ENCODE measurements at regions not wholly inside any gene's neighbourhood (a gene's known extent, or its start where the extent isn't known, plus 50 kb on each side); places are given as distances from the start of the nearest gene placed in this dataset.

DNA sequence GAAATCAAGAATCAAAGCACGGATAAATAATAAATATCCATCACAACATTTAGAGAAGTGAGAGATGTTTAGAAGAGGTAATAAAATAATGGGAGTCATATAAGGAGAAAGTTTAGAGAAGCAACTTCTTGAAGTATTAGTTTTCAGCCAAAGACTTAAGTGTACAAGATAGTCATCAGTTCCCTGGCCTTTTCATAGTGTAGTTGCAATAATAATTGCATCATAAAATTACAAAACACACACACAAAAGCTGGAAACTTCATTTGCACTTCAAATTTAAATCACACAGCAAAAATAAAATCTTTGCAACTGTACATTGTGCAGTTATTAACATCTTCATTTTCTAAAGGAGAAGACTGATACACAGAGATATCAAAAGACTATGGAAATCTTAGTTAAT lies 319.1 kb upstream of the RGMB start:
- no peak for DNase-seq (ENCODE audit: low spot score)

DNA sequence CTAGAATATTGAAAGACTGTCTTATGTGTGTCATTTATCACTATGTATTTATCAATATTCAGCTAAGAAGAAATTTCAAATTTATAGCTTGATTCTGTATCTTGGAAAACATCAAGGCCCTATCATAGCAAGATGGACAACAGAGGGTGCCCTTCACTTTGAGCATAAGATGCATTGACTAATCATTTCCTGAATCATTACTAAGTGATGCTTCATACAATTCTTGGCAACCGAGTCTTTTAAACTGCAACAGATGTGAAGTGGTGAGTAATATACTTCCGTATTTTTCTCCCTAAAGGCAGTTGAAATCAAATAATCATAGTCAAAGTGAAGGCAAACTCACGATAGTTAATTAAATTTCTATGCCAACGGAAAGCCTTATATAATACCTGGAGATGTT lies 318.6 kb upstream of the RGMB start:
- no peak for DNase-seq (ENCODE audit: low spot score)

GRCh38 chr5:98455665-98456064 lies 317.8 kb upstream of the RGMB start:
- DNase-seq (ENCODE audit: low spot score): no peak

GRCh38 chr5:98458004-98458403 lies 315.5 kb upstream of the RGMB start:
- DNase-seq (ENCODE audit: low spot score): no peak

GRCh38 chr5:98458726-98459125 lies 314.7 kb upstream of the RGMB start:
- no peak for DNase-seq (ENCODE audit: low spot score)

DNA sequence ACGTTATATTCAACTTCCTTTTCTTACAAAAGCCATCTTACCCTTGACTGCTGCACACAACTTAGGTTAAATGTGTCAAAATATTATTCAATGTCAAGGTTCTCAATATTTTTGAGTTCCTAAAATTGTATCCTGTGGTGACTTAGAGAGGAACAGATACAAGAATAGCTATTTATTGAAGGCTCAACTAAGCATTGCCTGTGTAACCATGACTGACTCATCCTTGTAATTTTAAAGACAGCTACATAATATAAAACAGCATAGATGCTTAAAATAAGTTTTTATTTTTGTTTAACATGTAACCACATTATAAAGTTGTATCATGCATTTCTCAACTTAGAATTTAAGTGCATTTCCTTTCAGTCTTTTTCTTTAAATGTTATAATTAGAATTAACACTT lies 312.9 kb upstream of the RGMB start:
- DNase-seq (ENCODE audit: low spot score): no peak

- DNase-seq (ENCODE audit: low spot score): no peak
These were observed 312.0 kb upstream of the RGMB start for GRCh38 chr5:98461485-98461884.

DNA sequence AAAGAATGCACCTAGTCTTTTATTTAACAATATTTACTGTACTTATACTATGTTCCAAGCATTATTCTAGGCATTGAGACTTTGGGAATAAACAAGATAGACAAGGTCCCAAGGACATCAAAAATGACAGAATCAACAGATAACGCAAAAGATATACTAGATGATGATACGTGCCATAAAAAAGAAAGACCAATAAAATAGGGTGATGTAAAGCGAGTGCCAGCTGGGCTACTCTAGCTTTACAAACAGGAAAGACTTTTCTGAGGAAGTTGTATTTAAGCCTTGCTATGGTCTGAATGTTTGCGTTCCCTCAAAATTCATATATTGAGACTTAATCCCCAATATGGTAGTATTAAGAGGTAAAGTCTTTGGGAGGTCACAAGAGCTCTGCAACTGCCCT lies 310.2 kb upstream of the RGMB start:
- no peak for DNase-seq (ENCODE audit: low spot score)

DNA sequence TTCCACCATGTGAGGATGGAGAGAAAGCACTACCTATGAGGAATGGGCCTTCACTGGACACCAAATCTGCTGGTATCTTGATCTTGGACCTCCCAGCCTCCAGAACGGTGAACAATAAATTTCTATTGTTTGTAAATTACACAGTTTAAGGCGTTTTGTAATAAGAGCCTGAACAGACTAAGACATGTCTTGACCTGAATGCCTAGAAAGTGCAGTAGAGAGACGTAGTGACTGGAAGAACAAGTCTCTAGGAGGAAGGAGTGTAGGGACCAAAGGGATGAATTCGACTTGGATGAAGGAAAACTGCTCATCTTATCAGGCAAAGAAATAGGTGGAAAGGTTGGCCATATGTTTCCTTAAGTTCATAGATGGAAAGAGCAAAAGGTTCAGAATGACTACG lies 309.8 kb upstream of the RGMB start:
- DNase-seq (ENCODE audit: low spot score): no peak

DNA sequence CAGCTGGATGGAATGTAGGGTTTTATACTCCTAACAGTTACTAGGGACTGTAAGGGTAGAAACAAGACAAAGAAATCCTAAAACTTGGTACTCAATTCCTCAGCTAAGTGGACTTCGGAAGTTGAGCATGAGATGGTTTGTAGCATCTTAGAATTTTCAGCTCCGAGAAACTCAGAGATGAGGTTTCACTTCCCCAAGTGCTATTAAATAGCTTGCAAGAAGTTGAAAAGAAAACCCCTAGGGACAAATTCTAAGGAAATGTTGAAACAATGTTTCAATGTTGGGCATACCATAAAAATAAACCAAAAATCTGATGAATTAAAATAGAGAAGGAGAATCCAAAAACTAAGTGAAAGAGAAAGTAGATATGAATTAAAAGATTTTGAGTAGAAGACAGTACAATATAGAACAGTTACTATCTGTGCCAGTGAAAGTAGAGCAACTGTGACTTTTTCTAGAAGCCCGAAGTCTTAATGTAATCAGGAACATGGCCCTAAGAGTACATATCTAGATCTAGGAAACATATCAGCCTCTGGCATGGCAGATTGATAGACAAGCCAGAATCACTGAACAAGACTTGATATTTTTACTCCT lies 308.6 kb upstream of the RGMB start:
- DNase-seq (ENCODE audit: low spot score): no peak

GRCh38 chr5:98468188-98468869 lies 305.1 kb upstream of the RGMB start:
- no peak for DNase-seq (ENCODE audit: low spot score)

DNA sequence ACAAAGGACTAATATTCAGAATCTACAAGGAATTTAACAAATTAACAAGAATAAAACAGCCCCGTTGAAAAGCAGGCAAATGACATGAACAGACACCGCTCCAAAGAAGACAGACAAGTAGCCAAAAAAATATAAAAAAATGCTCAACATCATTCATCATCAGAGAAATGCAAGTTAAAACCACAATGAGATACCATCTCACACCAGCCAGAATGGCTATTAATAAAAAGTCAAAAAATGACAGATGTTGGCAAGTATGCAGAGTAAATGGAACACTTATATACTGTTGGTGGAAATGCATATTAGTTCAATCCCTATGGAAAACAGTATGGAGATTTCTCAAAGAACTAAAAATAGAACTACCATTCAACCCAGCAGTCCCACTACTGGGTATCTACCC lies 302.7 kb upstream of the RGMB start:
- DNase-seq (ENCODE audit: low spot score): no peak

DNA sequence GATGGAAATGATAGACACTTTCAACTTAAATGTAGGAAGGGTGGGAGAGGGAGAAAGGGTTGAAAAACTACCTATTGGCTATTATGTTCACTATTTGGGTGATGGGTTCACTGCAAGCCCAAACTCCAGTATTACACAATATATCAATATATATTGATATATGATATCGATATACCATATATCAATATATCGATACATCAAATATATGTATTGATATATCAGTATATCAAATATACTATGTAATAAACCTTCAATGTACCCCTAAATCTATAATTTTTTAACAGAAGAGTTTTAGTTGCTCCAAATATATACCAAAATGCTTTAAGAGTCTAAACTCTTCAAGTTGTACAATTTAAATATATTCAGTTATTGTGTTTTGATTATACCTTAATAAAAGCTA lies 302.0 kb upstream of the RGMB start:
- DNase-seq (ENCODE audit: low spot score): no peak

DNA sequence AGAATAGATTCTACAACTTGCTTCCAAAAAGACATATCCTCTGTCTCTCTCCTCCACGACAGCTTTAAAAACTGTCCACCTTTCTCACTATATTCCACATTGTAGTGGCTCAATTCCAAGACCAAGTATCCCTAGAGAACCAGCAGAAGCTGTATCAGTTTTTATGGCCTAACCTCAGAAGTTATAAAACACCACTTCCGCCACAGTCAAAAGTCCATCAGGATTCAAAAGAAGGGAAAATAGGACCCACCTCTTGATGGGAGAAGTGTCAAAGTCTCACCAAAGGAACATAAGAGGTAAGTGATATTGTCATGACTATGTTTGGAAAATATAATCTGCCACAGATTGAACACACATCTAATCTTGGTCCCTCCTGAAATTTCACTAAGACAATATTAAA lies 299.2 kb upstream of the RGMB start:
- DNase-seq (ENCODE audit: low spot score): no peak

DNA sequence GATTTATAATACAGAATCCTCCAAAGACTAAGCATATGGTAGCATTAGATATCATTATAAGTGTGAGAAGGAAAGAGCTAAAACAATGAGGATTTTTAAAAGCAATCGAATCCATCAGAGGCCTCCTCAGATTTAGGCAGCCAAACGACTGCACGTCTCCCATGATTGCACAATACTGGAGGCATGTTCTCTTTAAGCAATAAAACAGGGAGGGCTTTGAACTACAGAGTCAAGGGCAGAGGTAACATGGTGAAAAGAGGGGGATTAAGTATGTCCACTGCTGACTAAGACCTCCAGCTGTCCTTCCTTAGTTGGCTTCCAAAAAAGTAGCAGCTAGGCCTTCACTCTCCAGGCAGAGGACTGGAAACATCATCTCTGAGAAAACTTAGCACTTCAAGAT lies 298.7 kb upstream of the RGMB start:
- DNase-seq (ENCODE audit: low spot score): no peak

- no peak for DNase-seq (ENCODE audit: low spot score)
These were observed 290.9 kb upstream of the RGMB start for GRCh38 chr5:98482321-98483300.

GRCh38 chr5:98483301-98483685 lies 290.2 kb upstream of the RGMB start:
- DNase-seq (ENCODE audit: low spot score): no peak

DNA sequence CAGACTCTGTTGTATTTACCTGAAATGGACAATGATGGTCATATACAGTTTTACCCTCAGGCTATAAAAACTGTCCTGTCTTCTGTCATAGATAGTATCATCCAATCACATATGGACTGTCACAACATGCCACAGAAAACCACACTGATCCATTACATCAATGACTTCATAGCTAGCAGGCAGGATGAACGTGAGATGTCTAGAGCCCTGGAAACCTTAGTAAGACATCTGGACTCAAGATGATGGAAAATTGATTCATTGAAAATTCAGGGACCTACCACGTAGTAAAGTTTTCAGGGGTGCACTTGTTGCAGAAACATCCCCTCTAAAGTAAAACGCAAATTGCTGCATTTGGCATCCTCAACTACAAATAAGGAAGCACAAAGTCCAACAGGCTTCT lies 284.4 kb upstream of the RGMB start:
- DNase-seq (ENCODE audit: low spot score): no peak

GRCh38 chr5:98490348-98490747 lies 283.1 kb upstream of the RGMB start:
- no peak for DNase-seq (ENCODE audit: low spot score)

- DNase-seq (ENCODE audit: low spot score): no peak
These were observed 281.2 kb upstream of the RGMB start for GRCh38 chr5:98492258-98492657.

GRCh38 chr5:98497418-98497817 lies 276.0 kb upstream of the RGMB start:
- DNase-seq (ENCODE audit: low spot score): no peak

- DNase-seq (ENCODE audit: low spot score): no peak
These were observed 275.4 kb upstream of the RGMB start for GRCh38 chr5:98498028-98498427.

GRCh38 chr5:98499892-98500291 lies 273.6 kb upstream of the RGMB start:
- no peak for DNase-seq (ENCODE audit: low spot score)

All from left forelimb (tissue), 1 donor.